Transverse colon (tissue), 4 donors: ENCODE measurements at regions not wholly inside any gene's neighbourhood (a gene's known extent, or its start where the extent isn't known, plus 50 kb on each side); places are given as distances from the start of the nearest gene placed in this dataset.

Experiments
- DNase-seq: peaks from one replicate; pipeline ENCODE4 v3.0.0-alpha.2; 2019
- H3K27ac ChIP-seq, 4 donors: fragments of 200-600 bp; sonication (generic); 2 replicates each; pipeline ENCODE4 v1.5.1; 2016 to 2018; ENCODE audit warnings: inconsistent platforms in 4 of 4
- H3K27me3 ChIP-seq: fragments of 200-600 bp; sonication (generic); 2 replicates; pipeline ENCODE4 v1.5.1; 2017; ENCODE audit warnings: inconsistent platforms
- H3K36me3 ChIP-seq, 4 donors: fragments of 200-600 bp; sonication (generic); 2 replicates each; pipeline ENCODE4 v1.5.1; 2017 to 2019; ENCODE audit warnings: inconsistent platforms in 4 of 4
- H3K4me1 ChIP-seq, 4 donors: fragments of 200-600 bp; sonication (generic); 2 replicates each; pipeline ENCODE4 v1.5.1; 2017 to 2020; ENCODE audit warnings: inconsistent platforms in 4 of 4
- H3K4me3 ChIP-seq, 4 donors: fragments of 200-600 bp; sonication (generic); 1 replicate in 1 of 4; 2 replicates in 3 of 4; pipeline versions ENCODE4 v1.5.1 to v1.6.1; 2017 to 2019; ENCODE audit warnings: inconsistent platforms in 4 of 4
- H3K9me3 ChIP-seq, 2 donors: fragments of 200-600 bp; sonication (generic); 2 replicates each; pipeline ENCODE4 v1.5.1; 2017 to 2019; ENCODE audit warnings: inconsistent platforms in 2 of 2
- CTCF ChIP-seq, 5 experiments: fragments of 200-600 bp in 3 of 5; fragments of 450-650 bp in 2 of 5; sonication (generic) in 3 of 5; IDR thresholded peaks; 1 replicate in 2 of 5; 2 replicates in 3 of 5; pipeline ENCODE4 v1.5.1; 2016 to 2017; ENCODE audit warnings: antibody characterized with exemption in 5 of 5, inconsistent platforms in 3 of 5, mild to moderate bottlenecking in 2 of 5, moderate library complexity in 1 of 5
- EP300 ChIP-seq: sonication (generic); formaldehyde crosslinking; IDR thresholded peaks from one replicate; pipeline ENCODE4 v1.6.1; 2017; ENCODE audit warnings: antibody characterized with exemption, low read depth
- POLR2A ChIP-seq: fragments of 450-650 bp; IDR thresholded peaks from one replicate; pipeline ENCODE4 v1.6.1; 2016; ENCODE audit warnings: antibody characterized with exemption, mild to moderate bottlenecking, moderate library complexity
- POLR2AphosphoS5 ChIP-seq, 3 donors: sonication (generic); formaldehyde crosslinking; IDR thresholded peaks; one replicate each; pipeline ENCODE4 v1.6.1; 2016; ENCODE audit warnings: antibody characterized with exemption in 3 of 3
- WGBS, 2 donors: methylation state at CpG; one replicate each; pipeline ENCODE4 v1.1.5; 2018; ENCODE audit warnings: low coverage in 1 of 2; 5-methylcytosine and 5-hydroxymethylcytosine counted together
- in situ Hi-C, 4 donors: fragments of 200-750 bp; cut with MboI; loops; one replicate each; pipeline versions ENCODE4 v1.15.0 to v1.15.1; 2017; ENCODE audit warnings: low sequenced_read_pairs in 3 of 4, low pct_ligation_motif_present in 1 of 4, low pct_unique_long_range_greater_than_20kb in 1 of 4
- intact Hi-C: fragments of 100-400 bp; cut with DNase I; formaldehyde crosslinking; loops from one replicate; pipeline ENCODE4 v1.15.1; 2023; ENCODE audit warnings: low total_unique reads

GRCh38 chr6:132072831-132073230 is 121.7 kb upstream of the CCN2 start:
- H3K27ac ChIP-seq: no peak overlapping the region
- intact Hi-C loops (no loop called here), in situ Hi-C loops (no loop called here)
- no peak overlapping the region for H3K4me3 ChIP-seq
- no peak for TF ChIP-seq CTCF (IDR thresholded peaks at IDR 0.05)
- no peak for TF ChIP-seq EP300
- no peak for TF ChIP-seq POLR2A
- no peak for TF ChIP-seq POLR2AphosphoS5 (IDR thresholded peaks at IDR 0.05)
- no peaks in the 10 kb centered on the region for H3K4me1 ChIP-seq
- H3K9me3 ChIP-seq: no peaks in the 10 kb centered on the region
- H3K36me3 ChIP-seq: no peaks in the 10 kb centered on the region
- H3K27me3 ChIP-seq: no peaks in the 10 kb centered on the region
- DNase-seq: no peak
- WGBS, 2 donors: 66 to 91% methylated on average over 1 of the region's 1 CpG

- Histone ChIP-seq H3K4me3 (no peak overlapping the region), H3K36me3 (no peaks in the 10 kb centered on the region), H3K9me3 (no peaks in the 10 kb centered on the region), H3K27ac (no peak overlapping the region), H3K27me3 (no peaks in the 10 kb centered on the region), H3K4me1 (no peaks in the 10 kb centered on the region)
- no peak for DNase-seq
- TF ChIP-seq EP300 (no peak), POLR2AphosphoS5 (IDR thresholded peaks at IDR 0.05) (no peak), CTCF (IDR thresholded peaks at IDR 0.05) (no peak), POLR2A (no peak)
- intact Hi-C loops (no loop called here), in situ Hi-C loops (no loop called here)
- WGBS, 2 donors: 55% methylated on average over 2 of the region's 2 CpGs; no CpG with 5 or more reads in 1 of the 2 donors
Observed at GRCh38 chr6:132072271-132072670, 121.1 kb upstream of the CCN2 start.

- WGBS, 2 donors: 36 to 55% methylated on average over 1 of the region's 1 CpG
- no peak overlapping the region for H3K4me3 ChIP-seq
- intact Hi-C loops: no loop called here
- no peaks in the 10 kb centered on the region for H3K9me3 ChIP-seq
- in situ Hi-C loops: no loop called here
- no peak overlapping the region for H3K27ac ChIP-seq
- DNase-seq: no peak
- no peaks in the 10 kb centered on the region for H3K27me3 ChIP-seq
- no peaks in the 10 kb centered on the region for H3K4me1 ChIP-seq
- H3K36me3 ChIP-seq: no peaks in the 10 kb centered on the region
- TF ChIP-seq CTCF (IDR thresholded peaks at IDR 0.05) (no peak), POLR2A (no peak), EP300 (no peak), POLR2AphosphoS5 (IDR thresholded peaks at IDR 0.05) (no peak)
Observed at GRCh38 chr6:132070356-132070755, 119.2 kb upstream of the CCN2 start.

- H3K27ac ChIP-seq: no peak overlapping the region
- no peaks in the 10 kb centered on the region for H3K27me3 ChIP-seq
- no peaks in the 10 kb centered on the region for H3K4me1 ChIP-seq
- in situ Hi-C loops: no loop called here
- no peaks in the 10 kb centered on the region for H3K9me3 ChIP-seq
- H3K4me3 ChIP-seq: no peak overlapping the region
- WGBS, 2 donors: 64 to 78% methylated on average over 3 of the region's 3 CpGs
- DNase-seq: no peak
- no peaks in the 10 kb centered on the region for H3K36me3 ChIP-seq
- TF ChIP-seq POLR2AphosphoS5 (IDR thresholded peaks at IDR 0.05) (no peak), POLR2A (no peak), EP300 (no peak), CTCF (IDR thresholded peaks at IDR 0.05) (no peak)
- intact Hi-C loops: no loop called here
Observed at GRCh38 chr6:132068766-132069165, 117.6 kb upstream of the CCN2 start.
